ENCODE measurements at regions not wholly inside any gene's neighbourhood (a gene's known extent, or its start where the extent isn't known, plus 50 kb on each side); places are given as distances from the start of the nearest gene placed in this dataset.

- TF ChIP-seq POLR2A (IDR thresholded peaks at IDR 0.05; ENCODE audit: low read length) (no peak), GATA1 (IDR thresholded peaks at IDR 0.05; ENCODE audit: low read depth, low read length) (no peak)
These were observed 588.0 kb downstream of the BUD13 start for GRCh38 chr11:116184763-116185162.

All from erythroblast (primary cell).